Medulla oblongata (tissue), 1 donor: ENCODE measurements at regions not wholly inside any gene's neighbourhood (a gene's known extent, or its start where the extent isn't known, plus 50 kb on each side); places are given as distances from the start of the nearest gene placed in this dataset.
"Not testable (repeated sequence)": the region's sequence is repeated elsewhere in the genome, so short reads cannot be mapped to it uniquely, and the experiment has no call there.

Experiments
- DNase-seq: peaks from one replicate; pipeline ENCODE4 v3.0.0-alpha.2; 2015; ENCODE audit errors: extremely low spot score

DNA sequence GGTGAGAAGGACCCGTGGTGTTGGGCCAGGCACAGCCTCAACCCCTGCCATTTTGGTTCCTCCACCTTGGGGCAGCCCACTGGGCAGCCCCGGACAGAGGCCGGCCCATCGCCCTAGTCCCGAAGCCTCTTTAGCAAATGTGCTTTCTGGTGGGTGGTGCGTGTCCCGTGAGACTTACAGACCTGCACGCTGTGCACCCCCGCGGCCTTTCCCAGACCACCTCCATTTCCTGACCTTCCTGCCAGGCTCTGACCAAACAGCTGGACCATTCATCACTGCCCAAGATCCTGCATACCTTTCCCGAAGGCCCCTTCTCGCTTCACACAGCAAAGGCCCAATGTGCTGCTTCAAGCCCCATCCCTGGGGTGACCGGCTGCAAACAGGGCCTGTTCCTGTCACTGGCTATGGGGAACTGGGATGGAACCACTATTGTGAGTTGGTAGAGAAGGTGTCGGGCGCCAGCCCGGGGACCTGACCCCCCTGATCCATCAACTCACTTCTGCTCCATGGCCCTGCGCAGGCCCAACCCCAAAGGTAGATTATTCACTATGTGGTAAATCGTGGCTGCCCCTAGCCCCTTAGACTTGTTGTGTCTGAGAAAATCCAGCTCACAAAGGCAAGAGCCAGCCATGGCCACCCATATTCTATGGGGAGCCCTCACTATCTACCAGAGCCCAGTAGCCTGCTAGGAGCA, 341.0 kb downstream of the EIPR1 start:
- DNase-seq: no peak

- no peak for DNase-seq
Measured at GRCh38 chr2:3035385-3036050, 342.1 kb downstream of the EIPR1 start.

DNA sequence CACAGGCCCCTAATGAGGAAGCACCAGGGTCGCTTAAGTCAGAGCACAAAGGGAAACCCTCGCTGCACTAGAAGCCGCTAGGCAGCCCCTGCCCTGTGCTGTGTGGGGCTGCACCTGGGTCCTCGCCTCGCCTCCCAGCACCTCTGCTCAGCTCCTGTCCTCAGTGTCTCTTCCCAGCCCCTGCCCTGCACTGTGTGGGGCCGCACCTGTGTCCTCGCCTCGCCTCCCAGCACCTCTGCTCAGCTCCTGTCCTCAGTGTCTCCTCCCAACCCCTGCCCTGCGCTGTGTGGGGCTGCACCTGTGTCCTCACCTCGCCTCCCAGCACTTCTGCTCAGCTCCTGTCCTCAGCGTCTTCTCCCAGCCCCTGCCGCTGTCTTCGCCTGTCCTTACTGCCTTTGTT, 342.8 kb downstream of the EIPR1 start:
- DNase-seq: no peak

- no peak for DNase-seq
Measured at GRCh38 chr2:3034396-3034795, 343.2 kb downstream of the EIPR1 start.

DNA sequence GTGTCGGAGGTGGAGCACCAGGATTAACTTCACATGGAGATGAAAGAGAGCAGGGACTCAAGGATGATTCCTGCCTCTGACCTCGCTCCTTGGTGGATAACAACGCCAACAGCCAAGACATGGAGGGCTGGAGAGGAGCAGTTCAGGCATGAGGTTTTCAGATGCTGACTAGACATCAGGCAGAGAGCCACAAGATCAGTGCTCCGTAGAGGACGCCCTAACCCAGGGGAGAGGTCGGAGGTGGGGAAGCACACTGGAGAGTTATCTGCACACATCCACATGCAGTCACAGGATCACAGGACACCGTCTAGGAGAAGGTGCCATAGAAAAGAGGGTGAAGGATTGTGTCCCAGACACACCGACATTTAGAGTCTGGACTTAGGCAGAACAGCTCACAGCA, 344.3 kb downstream of the EIPR1 start:
- no peak for DNase-seq

GRCh38 chr2:3030791-3031190, 346.8 kb downstream of the EIPR1 start:
- not testable (repeated sequence) for DNase-seq

GRCh38 chr2:3025984-3026383, 351.6 kb downstream of the EIPR1 start:
- DNase-seq: no peak

DNA sequence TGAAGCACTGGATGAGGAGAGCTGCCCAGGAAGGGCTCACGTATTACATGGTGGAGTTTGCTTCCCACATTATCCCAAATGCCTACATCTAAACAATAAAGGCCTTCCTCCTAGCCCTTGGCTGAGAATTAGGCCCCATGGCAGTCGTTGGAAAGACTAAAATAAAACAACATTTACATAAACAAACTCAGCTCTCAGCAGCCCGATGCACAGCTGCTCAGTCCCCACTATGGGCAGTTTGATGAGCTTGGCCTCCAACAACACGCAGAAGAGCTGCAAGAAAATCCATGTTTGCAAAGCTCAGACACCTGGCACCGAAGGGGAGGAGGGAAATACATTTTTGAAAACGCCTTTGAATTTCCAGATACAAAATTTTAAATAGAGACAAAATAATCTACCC, 352.4 kb downstream of the EIPR1 start:
- DNase-seq: no peak

- DNase-seq: no peak
Measured at GRCh38 chr2:3024401-3024935, 353.1 kb downstream of the EIPR1 start.

DNA sequence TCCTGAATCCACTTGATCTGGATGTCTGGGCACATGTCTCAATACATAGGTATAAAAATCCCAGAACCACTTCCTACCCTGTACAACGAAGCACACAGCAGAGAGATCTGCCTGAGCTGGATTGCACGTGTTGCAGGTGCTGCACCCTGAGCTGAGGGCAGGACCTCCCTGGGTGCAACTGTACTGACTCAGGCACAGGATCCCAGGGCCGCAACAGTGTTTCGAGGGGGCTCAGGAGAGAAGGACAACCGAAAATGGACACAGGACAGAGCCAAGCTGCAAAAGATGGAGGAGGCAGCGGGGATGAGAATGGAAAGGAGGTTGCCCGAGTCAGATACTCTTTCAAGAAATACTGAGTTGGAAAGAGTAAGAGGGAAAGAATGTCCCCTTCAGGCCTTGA, 354.1 kb downstream of the EIPR1 start:
- no peak for DNase-seq

- DNase-seq: no peak
Measured at GRCh38 chr2:3022841-3023372, 354.7 kb downstream of the EIPR1 start.

- DNase-seq: no peak
Measured at GRCh38 chr2:3021720-3022119, 355.9 kb downstream of the EIPR1 start.

DNA sequence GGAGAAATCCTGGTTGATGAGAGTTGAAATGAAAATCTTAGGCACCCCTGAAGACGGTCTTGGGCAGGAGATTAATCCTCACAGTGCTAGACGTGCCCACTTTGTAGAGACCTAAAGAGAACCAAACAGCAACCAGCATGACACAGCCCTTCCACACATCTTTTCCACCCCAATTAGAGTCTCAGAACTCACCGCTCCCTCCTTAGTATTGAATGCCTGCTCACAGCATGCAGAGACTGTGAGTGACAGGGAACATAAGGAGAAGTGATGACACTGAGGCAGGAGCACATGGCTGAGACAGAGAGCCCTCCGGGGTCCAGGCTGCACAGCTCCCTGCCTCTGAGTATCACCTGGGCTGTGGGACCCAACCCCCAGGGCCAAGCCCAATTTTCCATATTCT, 367.6 kb downstream of the EIPR1 start:
- no peak for DNase-seq

- DNase-seq: no peak
Measured at GRCh38 chr2:3009483-3009882, 368.1 kb downstream of the EIPR1 start.

DNA sequence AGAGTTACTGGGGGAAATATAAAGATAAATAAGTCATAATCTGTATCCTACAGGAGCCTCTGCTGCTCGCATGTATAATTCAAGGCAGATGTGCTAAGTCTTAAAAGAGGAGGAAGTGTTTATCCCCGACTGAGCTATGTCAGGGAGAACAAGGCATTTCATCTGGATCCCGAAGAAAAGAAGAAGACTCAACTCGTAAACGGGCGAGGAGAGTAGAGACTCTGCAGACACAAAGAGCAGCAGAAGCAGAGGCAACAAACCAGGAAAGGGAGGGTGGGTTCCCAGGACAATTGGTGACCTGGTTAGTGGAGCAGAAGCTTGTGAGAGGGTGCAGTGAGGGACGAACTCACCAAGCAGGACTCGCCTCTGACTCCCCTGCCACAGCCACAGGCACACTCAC, 368.6 kb downstream of the EIPR1 start:
- DNase-seq: no peak

DNA sequence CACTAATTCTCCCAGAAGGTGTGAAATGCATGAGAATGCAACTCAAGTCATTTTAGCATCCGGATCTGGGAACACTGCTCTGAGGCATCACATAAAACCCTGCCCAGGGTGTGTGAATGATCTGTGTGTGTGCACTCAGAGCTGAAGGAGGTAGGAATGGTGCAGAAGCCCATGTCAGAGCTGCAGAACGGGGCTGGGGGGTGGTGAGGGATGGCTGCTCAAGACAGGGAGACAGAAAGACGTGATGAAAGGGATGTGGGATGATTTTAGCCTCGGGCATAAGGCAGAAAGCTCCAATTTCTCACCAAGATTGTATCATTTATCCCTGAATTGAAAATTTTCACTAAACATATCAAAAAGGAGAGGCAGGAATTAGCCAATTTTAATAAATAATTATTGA, 369.1 kb downstream of the EIPR1 start:
- no peak for DNase-seq

GRCh38 chr2:3007135-3007534, 370.5 kb downstream of the EIPR1 start:
- DNase-seq: no peak

- no peak for DNase-seq
Measured at GRCh38 chr2:3005859-3006501, 371.6 kb downstream of the EIPR1 start.

DNA sequence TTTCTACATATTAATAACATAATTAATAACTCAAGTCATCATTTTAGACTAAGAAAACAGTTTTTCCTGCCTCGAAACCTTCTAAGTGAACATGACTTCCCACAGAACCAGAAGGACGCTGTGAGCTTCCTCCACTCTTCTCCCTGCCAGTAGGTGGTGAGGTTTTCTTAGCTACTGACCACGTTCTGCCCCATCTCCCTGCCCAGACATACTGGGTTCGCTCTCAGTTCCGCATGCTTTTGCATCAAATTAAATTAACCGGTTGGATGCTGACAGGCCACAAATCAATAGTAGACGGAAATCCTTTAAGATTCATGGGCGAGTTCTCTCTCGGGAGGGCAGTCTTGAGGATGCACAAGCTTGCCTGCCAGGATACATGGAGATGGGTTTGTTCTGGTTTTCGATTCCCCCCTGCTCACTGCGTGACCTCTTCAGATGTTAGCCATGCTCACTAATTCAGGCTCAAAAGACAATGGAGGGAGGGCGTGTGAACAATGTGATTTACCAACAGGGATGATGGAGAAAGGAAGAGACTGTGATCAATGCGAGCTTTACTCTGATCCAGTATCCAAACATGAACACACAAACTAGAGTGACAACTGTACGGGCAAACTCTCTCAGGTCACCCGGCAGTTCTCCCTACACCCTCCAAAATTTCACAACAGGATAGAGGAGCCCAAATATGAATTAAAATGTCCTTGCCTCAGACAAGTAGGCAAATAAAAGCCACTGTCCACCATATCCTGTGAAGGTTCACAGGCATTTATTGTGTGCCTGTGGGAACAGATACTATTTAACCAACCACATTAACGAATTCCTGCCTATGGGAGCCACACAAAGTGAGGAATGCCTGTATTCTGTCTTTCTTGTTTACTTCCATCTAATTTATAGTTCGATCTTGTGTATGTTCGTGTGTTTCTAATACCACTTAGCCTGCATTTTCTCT, 375.7 kb downstream of the EIPR1 start:
- DNase-seq: peak; percentile 65

DNA sequence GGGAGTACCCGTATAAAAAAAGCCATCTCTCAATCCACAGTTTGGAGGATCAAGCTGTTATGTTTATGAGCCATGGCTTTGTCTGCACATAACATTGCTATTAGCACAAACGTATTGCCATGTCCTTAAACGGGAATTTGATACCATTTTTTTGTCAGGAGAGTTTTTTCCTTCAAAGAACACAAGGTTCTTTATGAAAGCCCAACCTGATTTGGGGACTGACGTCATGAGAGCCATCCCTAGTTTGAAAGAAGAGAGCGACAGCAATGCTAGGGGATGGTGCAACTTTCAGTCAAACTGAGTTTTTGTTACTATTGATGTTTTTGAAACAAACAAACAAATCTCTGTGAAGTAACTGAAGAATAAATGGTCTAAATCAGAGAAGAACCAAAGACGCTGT, 376.6 kb downstream of the EIPR1 start:
- no peak for DNase-seq

DNA sequence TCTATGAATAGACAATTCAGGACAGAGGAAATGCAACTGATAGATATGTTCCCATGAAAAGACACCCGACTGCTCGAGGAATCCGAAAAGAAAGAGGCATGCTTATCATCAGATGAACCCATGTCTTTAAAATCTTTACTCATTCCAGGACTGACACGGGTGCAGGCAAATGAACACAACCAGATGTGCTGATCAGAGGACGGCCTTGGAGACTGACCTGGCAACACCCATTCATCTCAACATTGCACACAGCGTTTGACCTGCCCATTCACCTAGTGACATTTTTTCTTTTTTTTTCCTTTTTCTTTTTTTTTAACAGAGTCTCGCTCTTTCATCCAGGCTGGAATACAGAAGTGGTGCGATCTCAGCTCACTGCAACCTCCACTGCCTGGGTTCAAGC, 377.5 kb downstream of the EIPR1 start:
- DNase-seq: no peak

- DNase-seq: no peak
Measured at GRCh38 chr2:2998971-2999370, 378.6 kb downstream of the EIPR1 start.
